HG03196 (cell line): ENCODE measurements at regions not wholly inside any gene's neighbourhood (a gene's known extent, or its start where the extent isn't known, plus 50 kb on each side); places are given as distances from the start of the nearest gene placed in this dataset.
"Not testable (repeated sequence)": the region's sequence is repeated elsewhere in the genome, so short reads cannot be mapped to it uniquely, and the experiment has no call there.

Experiments
- ATAC-seq: cut with Tn5 transposase; IDR thresholded peaks from one replicate; pipeline ENCODE4 v1.9.1; 2021; ENCODE audit not compliant: unreplicated experiment

- no peak for ATAC-seq
Measured at GRCh38 chr16:13697013-13697412, 222.9 kb upstream of the ERCC4 start.

DNA sequence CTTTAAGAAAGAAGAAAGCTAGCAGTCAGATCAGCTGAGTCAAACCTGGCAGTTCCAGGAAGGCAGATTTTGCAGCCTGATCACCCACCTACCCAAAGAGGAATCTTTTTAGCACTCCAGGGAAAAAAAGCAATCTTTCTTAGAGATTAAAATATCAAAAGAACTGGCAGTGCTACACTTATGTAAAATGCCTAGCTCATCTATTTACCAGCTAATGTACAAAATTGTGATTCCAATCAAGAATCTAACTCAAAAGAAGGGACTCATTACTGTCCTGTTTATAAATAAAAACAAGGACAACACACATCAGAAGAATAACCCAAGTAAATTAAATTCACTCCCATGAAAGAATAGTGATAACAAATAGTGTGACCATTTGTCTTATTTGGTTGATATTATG, 222.4 kb upstream of the ERCC4 start:
- ATAC-seq: no peak

DNA sequence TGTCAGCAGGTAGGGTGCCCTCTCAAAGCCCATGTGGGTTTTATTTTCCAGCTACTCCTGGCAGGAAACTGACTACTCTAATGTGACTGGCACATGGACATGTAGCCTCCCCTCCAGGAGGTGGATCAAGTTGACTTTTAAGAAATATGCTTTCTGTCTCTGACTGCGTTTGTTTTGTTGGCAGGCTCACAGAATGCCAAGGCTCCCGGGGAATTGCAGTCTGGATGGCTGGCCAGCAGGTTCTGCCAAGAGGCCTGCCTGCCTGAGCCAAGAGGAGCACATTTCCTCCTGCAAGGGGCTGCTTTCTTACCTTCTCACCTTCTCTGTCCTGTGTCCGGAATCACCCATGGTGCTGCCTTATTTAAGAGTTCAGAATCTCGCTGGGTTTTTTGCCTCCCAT, 217.3 kb upstream of the ERCC4 start:
- no peak for ATAC-seq

- no peak for ATAC-seq
Measured at GRCh38 chr16:13708347-13709120, 211.4 kb upstream of the ERCC4 start.

DNA sequence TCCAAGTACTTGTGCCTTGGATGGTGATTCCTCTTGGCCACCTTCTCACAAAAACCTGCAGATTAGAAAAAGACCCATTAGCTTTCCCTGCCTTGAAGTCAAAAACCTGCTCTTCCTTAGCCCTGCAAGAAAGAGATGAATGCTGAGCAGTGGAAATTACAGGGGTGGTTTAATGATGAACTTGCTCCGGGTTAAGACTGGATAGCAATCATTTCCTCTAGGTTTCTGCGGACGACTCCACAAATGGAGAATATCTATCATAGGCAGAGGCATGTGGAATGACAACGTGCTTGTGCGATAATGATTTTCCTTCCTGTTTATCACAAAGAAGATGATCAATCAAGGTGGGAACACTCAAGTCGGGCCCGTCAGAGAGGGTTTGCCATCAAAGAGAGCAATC, 201.2 kb upstream of the ERCC4 start:
- no peak for ATAC-seq

- ATAC-seq: no peak
Measured at GRCh38 chr16:13727943-13728342, 192.0 kb upstream of the ERCC4 start.

DNA sequence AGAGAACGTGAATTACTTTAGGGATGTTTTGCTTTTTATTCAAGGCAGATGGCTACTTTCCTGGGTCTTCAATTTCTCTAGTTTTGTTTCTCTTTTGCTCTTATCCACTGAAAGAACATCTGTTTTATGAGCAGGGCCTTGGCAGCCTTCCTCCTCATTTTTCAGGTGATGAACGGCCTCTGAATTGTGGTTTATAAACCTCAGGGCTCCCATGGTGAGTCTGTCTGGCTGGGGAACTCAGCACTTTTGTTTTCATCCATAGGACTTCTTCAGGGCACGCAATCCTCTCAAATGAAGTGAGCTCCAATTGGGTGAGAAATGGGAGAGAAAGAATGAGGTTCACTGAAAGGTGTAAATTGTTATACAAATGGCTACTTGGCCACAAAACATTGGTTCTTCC, 186.4 kb upstream of the ERCC4 start:
- ATAC-seq: no peak

- not testable (repeated sequence) for ATAC-seq
Measured at GRCh38 chr16:13739621-13740373, 180.2 kb upstream of the ERCC4 start.

GRCh38 chr16:13742928-13743327, 177.0 kb upstream of the ERCC4 start:
- ATAC-seq: no peak

- ATAC-seq: no peak
Measured at GRCh38 chr16:13743571-13743970, 176.4 kb upstream of the ERCC4 start.

DNA sequence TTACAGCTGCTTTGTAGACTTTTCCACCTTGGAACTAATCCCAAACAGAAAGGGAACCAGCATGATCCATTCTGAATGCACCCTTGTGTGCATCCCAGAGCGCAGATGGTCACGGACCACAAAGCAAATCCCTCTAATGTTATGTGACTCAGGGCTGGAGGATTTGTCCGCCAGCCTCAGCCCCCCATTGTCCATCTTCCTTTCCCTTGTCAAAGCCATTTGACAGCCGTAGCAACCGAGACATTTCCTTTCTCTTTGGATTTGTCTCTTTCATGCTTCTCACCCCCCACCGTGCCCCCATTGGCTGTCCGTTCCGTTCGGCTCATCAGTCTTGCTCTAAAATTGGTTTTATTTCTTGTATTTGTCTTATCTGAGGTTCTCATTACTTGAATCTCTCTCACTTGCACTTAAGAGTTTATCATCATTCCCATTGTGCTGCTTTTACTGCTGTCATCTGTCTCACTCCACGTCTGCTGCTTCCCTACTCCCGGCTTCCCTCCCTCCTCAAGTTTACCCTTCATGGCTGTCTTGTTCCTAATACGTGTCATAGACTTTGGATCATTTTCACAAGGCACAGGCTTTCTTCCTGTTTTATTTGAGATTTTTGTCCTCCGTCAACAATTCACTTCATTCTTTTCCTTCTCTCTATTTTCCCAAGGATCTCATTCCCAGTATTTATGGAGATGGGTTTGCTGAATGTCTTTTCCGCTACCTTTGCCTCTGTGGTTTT, 163.4 kb upstream of the ERCC4 start:
- ATAC-seq: no peak

DNA sequence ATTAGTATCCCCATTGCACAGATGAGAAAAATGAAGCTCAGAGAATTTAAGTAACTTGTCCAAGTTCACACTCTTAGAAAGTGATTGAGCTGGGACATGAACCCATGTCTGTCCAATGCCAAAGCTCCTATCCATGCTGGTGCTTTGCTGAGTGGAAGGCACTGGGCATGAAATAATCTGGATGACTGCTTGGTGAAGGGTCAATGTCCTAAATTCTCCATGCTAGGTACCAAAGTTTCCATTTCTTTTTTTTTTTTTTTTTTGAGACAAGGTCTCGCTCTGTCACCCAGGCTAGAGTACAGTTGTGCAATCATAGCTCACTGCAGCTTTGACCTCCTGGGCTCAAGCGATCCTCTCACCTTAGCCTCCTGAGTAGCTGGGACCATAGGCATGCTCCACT, 153.6 kb upstream of the ERCC4 start:
- ATAC-seq: no peak

DNA sequence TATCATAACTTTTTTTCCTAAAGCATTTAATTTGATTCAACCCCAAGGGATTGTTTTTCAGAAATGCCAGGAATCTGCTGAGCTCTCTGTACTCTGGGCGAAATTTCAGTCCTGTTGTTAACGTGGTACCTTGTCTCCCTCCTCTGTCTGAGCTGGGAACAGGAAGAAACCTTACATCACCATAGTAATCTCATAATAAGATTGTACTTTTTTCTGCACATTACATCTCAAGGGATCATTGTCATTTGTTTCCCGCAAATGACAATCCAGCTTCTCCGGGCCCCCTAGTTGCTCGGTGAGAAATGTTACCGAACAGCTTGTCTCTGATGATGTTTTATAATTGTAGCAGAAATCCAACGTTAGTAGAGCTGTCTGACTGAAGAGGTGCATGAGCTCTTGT, 152.7 kb upstream of the ERCC4 start:
- no peak for ATAC-seq

DNA sequence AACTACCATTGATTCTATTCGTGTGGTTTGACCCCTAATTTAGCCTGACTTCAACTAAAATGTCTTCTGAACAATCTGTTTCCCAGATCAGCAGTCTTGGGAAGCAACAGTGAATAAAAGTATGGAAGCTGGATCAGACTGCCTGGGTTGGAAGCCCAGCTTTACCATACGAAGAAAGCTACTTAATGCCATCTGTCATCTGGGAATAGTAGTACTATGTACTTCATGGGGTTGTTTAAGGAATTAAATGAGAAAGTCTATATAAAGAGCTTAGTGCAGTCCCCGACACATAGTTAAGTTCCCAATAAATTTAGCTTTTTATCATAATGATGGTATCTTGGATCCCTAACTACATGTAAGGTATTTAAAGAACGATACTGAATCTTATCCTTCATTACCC, 151.5 kb upstream of the ERCC4 start:
- no peak for ATAC-seq

DNA sequence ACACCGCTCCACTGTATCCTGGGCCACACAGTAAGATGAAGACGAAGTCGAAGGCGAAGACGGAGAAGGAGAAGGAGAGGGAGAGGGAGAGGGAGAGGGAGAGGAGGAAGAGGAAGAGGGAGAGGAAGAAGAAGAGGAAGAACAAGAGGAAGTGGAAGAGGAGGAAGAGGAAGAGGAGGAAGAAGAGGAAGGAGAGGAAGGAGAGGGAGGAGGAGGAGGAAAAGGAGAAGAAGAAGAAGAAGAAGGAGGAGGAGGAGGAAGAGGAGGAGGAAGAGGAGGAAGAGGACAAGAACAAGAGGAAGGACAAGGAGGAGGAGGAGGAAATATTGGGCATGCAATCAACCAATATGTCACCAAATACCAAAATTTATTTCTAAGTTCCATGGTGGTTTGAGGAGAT, 149.5 kb upstream of the ERCC4 start:
- no peak for ATAC-seq

DNA sequence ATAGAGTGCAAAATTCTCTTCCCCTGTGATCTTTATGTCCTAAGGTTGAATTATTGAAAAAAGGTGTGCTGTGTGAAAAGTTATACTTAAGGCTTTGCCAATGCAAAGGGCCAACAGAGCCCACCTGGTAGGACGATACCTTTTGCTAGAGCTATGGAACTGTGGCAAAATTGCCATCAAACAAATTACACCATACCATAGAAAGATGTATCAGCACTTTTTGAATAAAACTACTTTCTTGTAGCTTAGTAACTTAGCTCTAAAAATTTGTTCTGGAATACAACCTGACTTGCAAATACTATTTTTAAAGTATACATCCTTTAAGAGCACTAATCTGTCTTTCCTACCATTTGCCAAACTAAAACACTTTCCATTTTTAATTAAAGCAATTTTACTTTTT, 147.2 kb upstream of the ERCC4 start:
- ATAC-seq: no peak

GRCh38 chr16:13779676-13780075, 140.3 kb upstream of the ERCC4 start:
- ATAC-seq: no peak

DNA sequence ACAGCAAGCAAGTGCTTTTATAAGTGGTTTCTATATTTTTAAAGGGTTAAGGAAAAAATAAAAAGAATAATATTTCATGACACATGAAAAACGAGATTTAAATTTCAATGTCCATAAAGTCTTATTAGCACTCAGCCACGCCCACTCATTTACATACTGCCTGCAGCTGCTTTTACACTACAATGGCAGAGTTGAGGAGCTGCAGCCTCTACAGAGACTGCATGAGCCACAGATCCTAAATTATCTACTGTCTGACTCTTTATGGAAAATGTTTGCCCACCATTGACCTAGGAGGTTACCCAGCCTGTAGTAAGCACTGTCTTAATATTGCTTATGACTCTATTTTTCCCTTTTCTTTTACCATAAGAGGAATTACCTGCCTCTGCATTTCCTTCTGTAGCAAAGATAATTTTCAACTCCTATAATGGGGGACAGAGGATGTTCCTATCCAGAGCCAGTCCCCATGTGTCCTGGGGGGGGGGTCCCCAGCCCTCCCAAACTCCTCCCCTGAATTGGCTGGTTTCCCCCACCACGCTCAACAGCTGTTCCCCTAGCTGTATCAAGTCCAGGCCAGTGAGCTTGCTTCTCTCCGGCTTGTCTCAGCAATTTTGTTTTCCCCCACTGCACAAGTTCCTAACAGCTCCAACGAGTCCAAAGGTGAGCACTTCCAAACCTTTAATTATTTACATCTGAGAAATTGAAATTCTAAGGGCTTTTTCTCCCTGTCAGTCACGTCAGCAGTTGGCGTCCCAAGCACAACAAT, 139.4 kb upstream of the ERCC4 start:
- no peak for ATAC-seq

DNA sequence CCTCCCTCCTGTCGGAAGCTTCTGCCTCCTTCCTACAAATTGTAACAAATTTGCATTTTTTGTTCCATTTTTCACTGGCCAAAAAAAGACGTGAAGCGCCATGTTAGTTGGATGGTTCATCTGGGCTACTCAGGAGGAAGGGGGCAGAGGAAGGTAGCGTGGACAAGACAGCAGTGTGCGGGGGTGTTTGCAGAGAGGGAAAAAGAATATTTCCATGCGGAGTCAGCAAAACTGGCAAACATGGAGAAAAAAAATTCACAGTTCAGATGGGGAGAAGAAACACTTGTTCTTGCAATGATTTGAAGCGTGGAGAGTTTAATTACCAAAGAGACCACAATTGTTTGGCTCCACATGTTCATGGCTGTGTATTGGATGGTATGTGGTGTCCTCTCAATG, 138.8 kb upstream of the ERCC4 start:
- no peak for ATAC-seq

DNA sequence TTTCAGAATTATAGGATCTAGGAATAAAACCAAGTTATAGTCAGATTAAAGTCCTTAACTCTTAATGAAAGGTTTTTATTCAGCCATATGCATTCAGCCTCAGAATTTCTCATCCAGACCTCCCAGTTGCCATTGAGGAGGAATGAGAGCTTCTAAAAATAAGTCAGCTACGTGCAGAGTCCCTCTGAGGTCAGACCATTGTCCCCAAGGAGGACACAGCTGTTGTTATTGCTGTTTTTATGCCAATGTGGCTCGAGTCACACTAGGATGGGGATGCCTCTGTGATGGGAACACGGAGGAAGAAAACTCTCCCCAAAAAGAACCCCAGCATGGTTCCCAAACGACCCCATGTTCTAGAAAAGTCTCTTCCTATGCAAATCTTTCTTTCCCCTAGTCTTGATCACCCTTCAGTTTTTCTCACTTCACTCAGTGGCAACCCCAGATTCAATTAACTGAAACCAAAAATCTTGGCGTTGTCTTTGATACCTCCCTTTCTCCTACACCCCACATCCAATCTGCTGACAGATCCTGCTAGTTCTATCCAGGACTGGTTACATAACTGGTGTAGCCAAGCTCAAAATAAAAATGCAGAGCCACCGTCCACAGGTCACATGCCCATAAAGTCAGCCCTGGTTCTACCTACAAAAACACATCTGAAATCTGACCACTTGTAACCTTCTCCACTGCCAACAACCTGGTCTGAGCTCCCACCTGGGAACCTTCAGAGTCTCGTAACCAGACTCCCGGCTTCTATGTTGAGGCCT, 138.2 kb upstream of the ERCC4 start:
- ATAC-seq: no peak
